GM19351 (cell line): ENCODE measurements at regions not wholly inside any gene's neighbourhood (a gene's known extent, or its start where the extent isn't known, plus 50 kb on each side); places are given as distances from the start of the nearest gene placed in this dataset.
"Not testable (repeated sequence)": the region's sequence is repeated elsewhere in the genome, so short reads cannot be mapped to it uniquely, and the experiment has no call there.

Source experiments
- ATAC-seq: cut with Tn5 transposase; IDR thresholded peaks from one replicate; pipeline ENCODE4 v1.9.1; 2021; ENCODE audit warnings: mild to moderate bottlenecking, moderate library complexity; ENCODE audit not compliant: unreplicated experiment

- ATAC-seq, result no peak
These were observed 195.7 kb downstream of the IGLL1 start for GRCh38 chr22:23384431-23384830.

- ATAC-seq, result no peak
These were observed 196.4 kb downstream of the IGLL1 start for GRCh38 chr22:23383491-23384361.

- no peak for ATAC-seq
These were observed 197.5 kb downstream of the IGLL1 start for GRCh38 chr22:23382428-23383218.

GRCh38 chr22:23381661-23382427 lies 198.2 kb downstream of the IGLL1 start:
- ATAC-seq, result no peak

- no peak for ATAC-seq
These were observed 199.2 kb downstream of the IGLL1 start for GRCh38 chr22:23380911-23381310.

GRCh38 chr22:23380230-23380573 lies 199.9 kb downstream of the IGLL1 start:
- no peak for ATAC-seq

- not testable (repeated sequence) for ATAC-seq
These were observed 199.4 kb downstream of the BCR start for GRCh38 chr22:23379540-23380229.

- no peak for ATAC-seq
These were observed 197.5 kb downstream of the BCR start for GRCh38 chr22:23377767-23378166.

- ATAC-seq, result peak; percentile 51
These were observed 195.9 kb downstream of the BCR start for GRCh38 chr22:23376256-23376655.

GRCh38 chr22:23375031-23375827 lies 194.9 kb downstream of the BCR start:
- ATAC-seq, result no peak

- ATAC-seq, result no peak
These were observed 193.3 kb downstream of the BCR start for GRCh38 chr22:23373601-23374000.

- no peak for ATAC-seq
These were observed 189.9 kb downstream of the BCR start for GRCh38 chr22:23370251-23370650.

- no peak for ATAC-seq
These were observed 188.9 kb downstream of the BCR start for GRCh38 chr22:23369054-23369685.
